GM18499 (cell line): ENCODE measurements at regions not wholly inside any gene's neighbourhood (a gene's known extent, or its start where the extent isn't known, plus 50 kb on each side); places are given as distances from the start of the nearest gene placed in this dataset.

Source experiments
- ATAC-seq: cut with Tn5 transposase; IDR thresholded peaks from one replicate; pipeline ENCODE4 v1.9.1; 2021; ENCODE audit warnings: moderate number of reproducible peaks; ENCODE audit not compliant: insufficient read depth, unreplicated experiment

GRCh38 chr15:47500842-47501241, 216.5 kb upstream of the SEMA6D start:
- ATAC-seq = no peak

DNA sequence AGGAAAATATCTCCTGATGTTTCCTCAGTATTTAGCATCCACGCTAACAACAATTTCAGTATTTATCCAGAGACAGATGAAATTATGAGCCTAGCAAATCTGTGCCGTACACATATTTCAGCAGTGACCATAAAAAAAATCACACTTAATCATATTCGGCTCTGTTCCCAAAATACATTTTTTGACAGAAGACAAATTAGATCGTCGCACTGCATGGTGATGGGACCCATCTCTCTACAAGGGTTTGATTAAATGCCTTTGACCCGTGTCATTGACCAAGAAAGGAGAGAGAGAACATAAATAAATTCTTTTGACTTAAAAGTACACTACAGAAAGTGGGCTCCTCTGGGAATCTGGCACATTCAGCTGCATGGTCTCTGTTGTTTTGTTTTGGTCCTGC, 215.3 kb upstream of the SEMA6D start:
- ATAC-seq = no peak

GRCh38 chr15:47503876-47504275, 213.4 kb upstream of the SEMA6D start:
- no peak for ATAC-seq

DNA sequence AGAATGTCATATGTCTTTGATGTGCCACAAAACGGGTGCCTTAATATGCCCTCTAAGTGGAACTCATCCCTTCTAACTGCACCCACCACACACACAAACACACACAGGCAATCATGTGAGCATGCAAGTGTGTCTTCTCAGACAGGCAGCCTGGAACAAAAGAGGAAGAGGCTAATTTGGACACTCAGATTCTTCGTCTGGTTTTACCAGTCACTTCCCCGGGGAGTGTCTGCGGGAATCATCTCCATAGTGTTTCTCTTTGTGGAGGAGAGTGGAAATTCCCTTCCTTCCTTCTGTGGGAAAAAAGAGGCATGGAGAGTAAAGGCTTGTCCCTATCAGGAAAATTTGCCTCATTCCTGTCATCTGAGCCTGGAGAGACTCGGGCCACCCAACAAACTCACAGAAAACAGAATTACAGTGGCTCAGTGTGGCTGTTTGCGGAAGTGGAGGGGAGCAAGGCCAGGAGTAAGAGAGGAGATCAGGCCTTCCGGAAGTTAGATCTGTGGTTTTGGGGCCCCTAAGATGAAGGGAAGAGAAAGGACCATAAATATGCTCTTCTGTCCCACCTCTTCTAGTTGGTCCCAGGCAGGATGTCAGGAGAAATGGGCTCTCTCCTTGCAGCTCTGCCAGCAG, 212.6 kb upstream of the SEMA6D start:
- no peak for ATAC-seq

- ATAC-seq = no peak
Observed at GRCh38 chr15:47505712-47506328, 211.5 kb upstream of the SEMA6D start.

GRCh38 chr15:47506329-47507100, 210.8 kb upstream of the SEMA6D start:
- ATAC-seq = no peak

- no peak for ATAC-seq
Observed at GRCh38 chr15:47507221-47507985, 209.9 kb upstream of the SEMA6D start.

DNA sequence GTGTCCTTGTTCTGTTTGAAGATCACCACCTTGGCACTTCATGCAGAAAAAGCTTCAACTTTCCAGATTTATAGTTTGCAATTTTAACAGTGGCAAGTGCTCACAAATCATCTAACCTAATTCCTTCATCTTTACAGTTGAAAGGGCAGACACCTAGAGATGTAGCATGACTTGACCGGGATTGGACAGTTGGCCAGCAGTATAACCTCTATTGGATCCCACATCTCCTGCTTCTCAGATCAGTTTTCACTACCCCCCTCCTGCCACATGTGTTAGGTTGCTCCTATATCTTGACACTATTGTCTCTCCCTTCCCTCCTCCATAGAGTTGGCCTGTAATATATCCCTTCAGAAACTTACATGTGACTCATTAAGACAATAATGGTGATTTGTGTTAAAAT, 206.0 kb upstream of the SEMA6D start:
- ATAC-seq = no peak

- ATAC-seq = no peak
Observed at GRCh38 chr15:47513471-47513870, 203.8 kb upstream of the SEMA6D start.

- ATAC-seq = no peak
Observed at GRCh38 chr15:47514200-47514652, 203.1 kb upstream of the SEMA6D start.

- no peak for ATAC-seq
Observed at GRCh38 chr15:47516558-47516957, 200.7 kb upstream of the SEMA6D start.

- ATAC-seq = no peak
Observed at GRCh38 chr15:47516972-47517371, 200.3 kb upstream of the SEMA6D start.

DNA sequence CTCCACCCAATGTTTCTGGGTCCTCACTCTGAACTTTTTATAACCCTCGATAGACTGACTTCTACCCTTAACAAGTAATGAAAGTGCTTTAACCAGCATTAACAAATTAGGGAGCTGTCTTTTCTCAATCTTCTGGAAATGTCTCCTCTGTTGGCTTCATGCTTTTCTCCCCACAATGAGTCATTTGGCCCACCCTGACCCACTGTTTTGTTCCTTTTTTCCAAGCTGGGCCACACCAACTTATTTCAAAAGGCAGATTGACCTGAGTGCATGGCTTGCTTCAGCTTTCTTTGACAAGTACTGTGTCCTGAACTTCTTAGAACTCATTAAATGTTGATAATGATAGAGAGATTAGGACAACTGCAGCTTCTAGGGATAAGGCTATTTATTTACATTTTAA, 199.6 kb upstream of the SEMA6D start:
- ATAC-seq = no peak

DNA sequence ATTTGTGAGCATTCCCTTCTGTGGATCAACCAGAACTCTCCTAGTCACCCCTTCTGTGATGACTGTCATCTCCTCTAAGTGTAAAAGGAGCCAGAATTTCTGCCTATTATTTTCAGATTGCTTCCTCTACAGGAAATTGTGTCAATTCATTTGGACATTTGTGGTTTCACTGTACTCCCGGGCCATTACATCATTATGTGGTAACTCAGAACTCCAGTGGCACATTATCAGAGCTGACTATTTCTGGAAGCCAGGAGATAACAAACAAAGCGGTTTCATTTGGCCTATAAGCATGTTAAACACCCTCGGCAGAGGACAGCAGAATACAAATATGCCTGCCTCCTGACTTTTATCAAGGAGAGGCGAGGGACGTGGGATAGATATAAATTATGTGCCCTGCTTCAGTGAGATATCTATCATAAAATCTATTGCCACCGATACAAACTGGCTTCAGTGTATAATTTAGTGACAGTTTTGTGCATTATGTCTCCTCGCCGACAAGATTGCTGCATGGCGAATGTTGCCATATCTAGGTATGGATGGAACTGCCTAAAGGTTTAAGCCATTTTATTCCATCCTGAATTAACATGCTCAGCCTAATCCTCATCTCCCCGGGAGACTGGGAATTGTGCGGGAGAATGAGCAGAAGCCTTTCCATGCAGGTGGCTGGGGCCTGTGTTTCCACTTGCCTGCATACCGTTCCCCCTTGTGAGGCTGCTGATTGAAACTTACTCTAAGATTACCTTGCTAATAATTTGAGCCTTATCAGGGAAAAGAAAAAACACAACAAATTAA, 193.4 kb upstream of the SEMA6D start:
- ATAC-seq = no peak

DNA sequence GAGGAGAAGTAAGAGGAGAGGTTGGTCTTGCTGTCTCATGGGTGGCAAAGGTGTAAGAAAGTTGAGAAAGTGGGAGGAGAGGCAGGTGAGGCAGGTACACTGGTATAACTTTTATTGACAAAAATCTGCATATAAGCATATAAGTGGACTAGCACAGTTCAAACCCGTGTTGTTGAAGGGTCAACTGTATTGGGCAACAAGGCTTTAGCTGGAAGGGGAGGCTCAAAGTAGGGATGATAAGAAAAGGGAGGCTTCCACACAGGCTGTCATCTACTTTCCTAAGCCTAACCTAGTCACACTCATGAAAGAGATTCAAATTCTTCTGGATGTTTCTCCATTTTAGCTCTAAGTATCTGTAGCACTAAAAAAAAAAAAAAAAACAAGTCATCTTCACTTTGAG, 188.1 kb upstream of the SEMA6D start:
- no peak for ATAC-seq

DNA sequence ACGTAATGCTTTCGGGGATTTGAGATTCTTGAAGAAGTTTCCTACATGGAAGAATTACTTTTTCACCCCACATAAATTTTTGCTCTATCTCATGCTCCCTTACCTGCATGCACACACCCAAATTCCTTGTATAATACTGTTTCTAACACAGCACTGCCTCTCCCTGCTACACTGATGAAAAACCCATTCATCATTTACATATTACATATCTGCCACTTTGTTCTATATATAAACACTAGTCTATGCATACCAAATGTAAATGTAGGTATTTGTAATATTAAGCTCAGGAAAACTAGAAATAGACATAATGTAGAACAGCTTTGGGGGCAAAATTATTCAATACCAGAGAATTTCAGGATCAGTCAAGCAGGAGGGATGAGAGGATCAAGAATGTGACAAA, 182.6 kb upstream of the SEMA6D start:
- no peak for ATAC-seq

GRCh38 chr15:47541562-47541961, 175.7 kb upstream of the SEMA6D start:
- no peak for ATAC-seq

DNA sequence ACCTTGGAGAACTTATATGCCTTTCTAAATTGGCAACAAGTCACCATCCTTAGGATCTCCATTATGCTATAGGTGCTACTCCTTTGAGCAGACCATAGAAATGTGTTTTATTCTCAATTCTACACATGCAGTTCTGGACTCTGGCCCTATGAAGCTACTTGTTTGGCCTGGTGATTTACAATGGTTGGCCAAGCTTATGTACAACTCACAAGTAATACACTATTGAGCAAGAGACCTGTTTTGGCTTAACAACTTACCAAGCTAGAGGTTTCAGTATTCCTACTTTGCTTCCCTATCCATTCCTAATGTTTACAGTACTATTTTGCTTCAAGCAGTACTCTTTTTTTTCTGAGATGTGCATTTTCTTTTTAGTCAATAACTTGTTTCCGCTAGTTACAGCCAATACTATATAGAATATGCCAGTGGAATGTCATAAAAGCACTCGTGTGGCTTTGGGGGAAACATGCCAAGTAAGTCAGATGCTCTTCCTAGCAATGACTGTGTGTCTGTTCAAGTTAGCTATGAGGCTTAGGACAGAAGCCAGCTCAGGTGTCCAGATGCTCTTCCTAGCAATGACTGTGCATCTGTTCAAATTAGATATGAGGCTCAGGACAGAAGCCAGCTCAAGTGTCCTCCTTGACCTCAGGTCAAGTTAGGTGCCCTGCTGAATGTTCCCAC, 174.9 kb upstream of the SEMA6D start:
- no peak for ATAC-seq

DNA sequence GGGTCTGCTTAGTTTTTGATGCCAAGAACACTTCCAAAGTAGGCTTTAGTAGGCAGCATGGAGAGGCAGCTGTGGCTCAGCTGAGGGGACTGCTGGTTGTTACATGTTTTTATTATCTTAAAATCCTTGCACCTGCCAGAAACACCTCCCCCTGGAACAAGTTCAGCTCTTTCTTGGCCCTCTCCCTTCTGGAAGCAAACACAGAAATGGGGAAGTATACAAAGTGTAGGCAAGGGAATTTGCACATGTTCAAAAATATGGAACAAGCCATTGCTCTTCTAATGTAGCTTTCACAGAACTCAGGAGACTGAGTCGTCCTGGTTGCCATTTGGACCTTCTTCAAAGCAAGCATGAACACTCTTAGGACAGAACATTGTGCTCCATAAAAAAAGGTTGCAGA, 169.1 kb upstream of the SEMA6D start:
- no peak for ATAC-seq

DNA sequence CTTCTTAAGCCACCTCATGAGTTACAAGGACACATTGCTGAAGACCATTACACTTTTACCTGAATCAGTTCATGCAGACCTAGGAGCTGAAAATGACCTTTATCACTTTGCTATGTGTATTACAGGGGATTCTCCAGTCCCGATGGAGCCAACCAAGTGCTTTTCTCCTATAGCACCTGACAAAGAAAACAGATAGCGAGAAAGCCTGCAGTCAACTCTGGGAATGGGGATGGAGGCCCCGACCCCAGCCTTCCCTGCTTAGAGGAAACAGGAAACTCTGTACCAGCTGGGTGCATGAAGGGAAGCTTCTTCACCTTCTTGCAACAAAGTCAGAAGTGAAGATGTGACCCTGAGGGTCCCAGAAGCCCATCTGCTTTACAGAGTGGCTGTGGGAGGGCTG, 168.3 kb upstream of the SEMA6D start:
- ATAC-seq = no peak
